ENCODE measurements at regions not wholly inside any gene's neighbourhood (a gene's known extent, or its start where the extent isn't known, plus 50 kb on each side); places are given as distances from the start of the nearest gene placed in this dataset.
"Not testable (repeated sequence)": the region's sequence is repeated elsewhere in the genome, so short reads cannot be mapped to it uniquely, and the experiment has no call there.

- no peak for DNase-seq
Measured at GRCh38 chr3:106125321-106125720, 256.5 kb upstream of the CBLB start.

- DNase-seq, result no peak
Measured at GRCh38 chr3:106126067-106126845, 257.4 kb upstream of the CBLB start.

GRCh38 chr3:106126846-106127235 is 258.0 kb upstream of the CBLB start:
- no peak for DNase-seq

- no peak for DNase-seq
Measured at GRCh38 chr3:106129939-106130338, 261.1 kb upstream of the CBLB start.

GRCh38 chr3:106130384-106131198 is 261.8 kb upstream of the CBLB start:
- no peak for DNase-seq

- DNase-seq, result no peak
Measured at GRCh38 chr3:106135451-106136160, 266.8 kb upstream of the CBLB start.

- no peak for DNase-seq
Measured at GRCh38 chr3:106139826-106140225, 271.0 kb upstream of the CBLB start.

GRCh38 chr3:106140431-106140830 is 271.6 kb upstream of the CBLB start:
- DNase-seq, result no peak

- no peak for DNase-seq
Measured at GRCh38 chr3:106144030-106144429, 275.2 kb upstream of the CBLB start.

GRCh38 chr3:106148440-106149082 is 279.7 kb upstream of the CBLB start:
- DNase-seq, result not testable (repeated sequence)

GRCh38 chr3:106157411-106157810 is 288.6 kb upstream of the CBLB start:
- DNase-seq, result no peak

- DNase-seq, result no peak
Measured at GRCh38 chr3:106160396-106160795, 291.6 kb upstream of the CBLB start.

- no peak for DNase-seq
Measured at GRCh38 chr3:106161246-106161645, 292.4 kb upstream of the CBLB start.

GRCh38 chr3:106167728-106168127 is 298.9 kb upstream of the CBLB start:
- no peak for DNase-seq

- DNase-seq, result no peak
Measured at GRCh38 chr3:106168962-106169750, 300.3 kb upstream of the CBLB start.

GRCh38 chr3:106170636-106171035 is 301.8 kb upstream of the CBLB start:
- no peak for DNase-seq

GRCh38 chr3:106172101-106172500 is 303.3 kb upstream of the CBLB start:
- no peak for DNase-seq

- no peak for DNase-seq
Measured at GRCh38 chr3:106172780-106173179, 304.0 kb upstream of the CBLB start.

- DNase-seq, result no peak
Measured at GRCh38 chr3:106175276-106175675, 306.5 kb upstream of the CBLB start.

- no peak for DNase-seq
Measured at GRCh38 chr3:106176734-106177133, 307.9 kb upstream of the CBLB start.

GRCh38 chr3:106182950-106183511 is 314.2 kb upstream of the CBLB start:
- DNase-seq, result no peak

Data from NCI-H146 (cell line).